ENCODE measurements at regions not wholly inside any gene's neighbourhood (a gene's known extent, or its start where the extent isn't known, plus 50 kb on each side); places are given as distances from the start of the nearest gene placed in this dataset.
A peak's percentile ranks its signal among the peaks of the same experiment; 100 is the strongest.

- Histone ChIP-seq H3K36me3 (no peaks in the 10 kb centered on the region), H3K4me1 (no peaks in the 10 kb centered on the region; the same call in 1 of the 2 replicates), H3K27me3 (no peaks in the 10 kb centered on the region), H3K4me3 (ENCODE audit: low read depth, low read length) (no peak overlapping the region), H3K9me3 (no peaks in the 10 kb centered on the region)
- TF ChIP-seq CTCF (IDR thresholded peaks at IDR 0.05; ENCODE audit: low read depth, low read length), result no peak
- no peak for DNase-seq
Observed at GRCh38 chr7:28349637-28350036, 62.7 kb upstream of the CREB5 start.

- H3K9me3 ChIP-seq, result no peaks in the 10 kb centered on the region
- no peak overlapping the region for H3K4me3 ChIP-seq (ENCODE audit: low read depth, low read length)
- DNase-seq, result no peak
- no peaks in the 10 kb centered on the region for H3K27me3 ChIP-seq
- no peaks in the 10 kb centered on the region; the same call in 1 of the 2 replicates for H3K4me1 ChIP-seq
- H3K36me3 ChIP-seq, result no peaks in the 10 kb centered on the region
- TF ChIP-seq CTCF (IDR thresholded peaks at IDR 0.05; ENCODE audit: low read depth, low read length), result no peak
Observed at GRCh38 chr7:28350662-28351061, 61.7 kb upstream of the CREB5 start.

- H3K4me1 ChIP-seq, result peaks cover 6% of the 10 kb centered on the region; the same call in 1 of the 2 replicates
- H3K27me3 ChIP-seq, result no peaks in the 10 kb centered on the region
- DNase-seq, result no peak
- no peaks in the 10 kb centered on the region for H3K9me3 ChIP-seq
- no peaks in the 10 kb centered on the region for H3K36me3 ChIP-seq
- H3K4me3 ChIP-seq (ENCODE audit: low read depth, low read length), result no peak overlapping the region
- no peak for TF ChIP-seq CTCF (IDR thresholded peaks at IDR 0.05; ENCODE audit: low read depth, low read length)
Observed at GRCh38 chr7:28351450-28351849, 60.9 kb upstream of the CREB5 start.

GRCh38 chr7:28354601-28355402, 57.5 kb upstream of the CREB5 start:
- peak; percentile 15 for DNase-seq
- no peaks in the 10 kb centered on the region for H3K36me3 ChIP-seq
- peaks cover 10% of the 10 kb centered on the region; the same call in 1 of the 2 replicates for H3K4me1 ChIP-seq
- TF ChIP-seq CTCF (IDR thresholded peaks at IDR 0.05; ENCODE audit: low read depth, low read length), result no peak
- H3K4me3 ChIP-seq (ENCODE audit: low read depth, low read length), result no peak overlapping the region
- no peaks in the 10 kb centered on the region for H3K9me3 ChIP-seq
- H3K27me3 ChIP-seq, result no peaks in the 10 kb centered on the region

GRCh38 chr7:28355635-28356319, 56.5 kb upstream of the CREB5 start:
- Histone ChIP-seq H3K36me3 (no peaks in the 10 kb centered on the region), H3K9me3 (no peaks in the 10 kb centered on the region), H3K4me1 (peaks cover 10% of the 10 kb centered on the region; the same call in 1 of the 2 replicates), H3K4me3 (ENCODE audit: low read depth, low read length) (no peak overlapping the region), H3K27me3 (no peaks in the 10 kb centered on the region)
- TF ChIP-seq CTCF (IDR thresholded peaks at IDR 0.05; ENCODE audit: low read depth, low read length), result no peak
- no peak for DNase-seq

- no peaks in the 10 kb centered on the region for H3K9me3 ChIP-seq
- H3K4me1 ChIP-seq, result peaks cover 10% of the 10 kb centered on the region; the same call in 1 of the 2 replicates
- no peaks in the 10 kb centered on the region for H3K27me3 ChIP-seq
- peak; percentile 32 for DNase-seq
- no peaks in the 10 kb centered on the region for H3K36me3 ChIP-seq
- no peak for TF ChIP-seq CTCF (IDR thresholded peaks at IDR 0.05; ENCODE audit: low read depth, low read length)
- no peak overlapping the region for H3K4me3 ChIP-seq (ENCODE audit: low read depth, low read length)
Observed at GRCh38 chr7:28356619-28357018, 55.7 kb upstream of the CREB5 start.
